ENCODE measurements at regions not wholly inside any gene's neighbourhood (a gene's known extent, or its start where the extent isn't known, plus 50 kb on each side); places are given as distances from the start of the nearest gene placed in this dataset.

GRCh38 chr3:105154692-105155091, 212.0 kb upstream of the ALCAM start:
- DNase-seq: no peak
- TF ChIP-seq POLR2A (IDR thresholded peaks at IDR 0.05; ENCODE audit: low read length) (no peak), GATA1 (IDR thresholded peaks at IDR 0.05; ENCODE audit: low read depth, low read length) (no peak)

DNA sequence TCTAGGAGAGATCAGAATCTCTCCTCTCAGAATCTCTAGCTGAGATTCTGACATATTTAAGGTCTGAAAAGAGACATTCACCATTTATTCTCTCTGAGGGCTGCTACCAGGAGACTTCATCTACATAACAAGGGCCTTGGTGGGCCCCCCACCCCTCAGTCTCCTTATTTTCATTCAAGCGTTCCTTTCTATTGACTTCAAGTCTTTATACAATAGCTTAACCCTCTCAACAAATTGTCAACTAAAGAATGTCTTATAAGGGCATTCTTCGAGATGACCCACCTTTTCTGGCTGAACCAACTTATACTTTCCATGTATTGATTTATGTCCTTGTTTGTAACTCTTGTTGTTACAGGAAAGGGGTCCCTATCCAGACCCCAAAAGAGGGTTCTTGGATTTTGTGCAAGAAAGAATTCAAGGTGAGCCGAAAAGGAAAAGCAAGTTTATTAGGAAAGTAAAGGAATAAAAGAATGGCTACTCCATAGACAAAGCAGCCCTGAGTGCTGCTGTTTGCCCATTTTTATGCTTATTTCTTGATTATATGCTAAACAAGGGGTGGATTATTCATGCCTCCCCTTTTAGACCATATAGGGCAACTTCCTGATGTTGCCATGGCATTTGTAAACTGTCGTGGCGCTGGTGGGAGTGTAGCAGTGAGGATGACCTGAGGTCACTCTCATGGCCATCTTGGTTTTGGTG, 209.5 kb upstream of the ALCAM start:
- TF ChIP-seq POLR2A (IDR thresholded peaks at IDR 0.05; ENCODE audit: low read length): no peak
- TF ChIP-seq GATA1 (IDR thresholded peaks at IDR 0.05; ENCODE audit: low read depth, low read length): no peak

DNA sequence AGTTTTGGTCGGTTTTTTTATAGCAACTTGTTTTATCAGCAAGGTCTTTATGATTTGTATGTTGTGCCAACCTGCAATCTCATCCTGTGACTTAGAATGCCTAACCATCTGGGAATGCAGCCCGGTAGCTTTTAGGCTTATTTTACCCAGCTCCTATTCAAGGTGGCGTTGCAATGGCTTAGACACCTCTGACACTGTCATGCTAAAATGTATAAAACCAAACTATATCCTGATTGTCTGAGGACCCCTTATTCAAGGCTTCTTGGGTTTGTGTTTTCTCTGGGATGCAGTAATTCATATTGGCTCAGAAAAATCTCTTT, 209.0 kb upstream of the ALCAM start:
- DNase-seq: no peak
- TF ChIP-seq POLR2A (IDR thresholded peaks at IDR 0.05; ENCODE audit: low read length) (no peak), GATA1 (IDR thresholded peaks at IDR 0.05; ENCODE audit: low read depth, low read length) (no peak)

More for the DNA sequence above, 209.5 kb upstream of the ALCAM start:
- DNase-seq: no peak

DNA sequence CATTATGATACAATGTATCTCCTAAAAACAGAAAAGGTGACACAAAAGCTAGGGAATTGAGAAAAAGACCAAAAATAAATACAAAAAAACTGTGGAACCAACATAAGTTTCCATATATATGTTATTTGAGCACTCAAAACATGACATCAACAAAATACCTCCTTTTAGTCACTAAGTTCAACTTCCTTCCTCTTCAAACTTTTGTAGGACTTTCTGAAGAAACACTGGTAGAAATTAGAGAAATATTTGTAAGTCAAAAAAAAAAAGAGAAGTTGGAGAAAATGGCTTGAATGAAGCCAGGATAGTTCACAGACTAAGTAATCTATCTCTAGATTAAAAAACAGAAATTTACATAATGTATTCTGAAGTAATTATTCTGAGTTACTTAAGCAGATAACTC, 208.4 kb upstream of the ALCAM start:
- no peak for DNase-seq
- TF ChIP-seq GATA1 (IDR thresholded peaks at IDR 0.05; ENCODE audit: low read depth, low read length) (no peak), POLR2A (IDR thresholded peaks at IDR 0.05; ENCODE audit: low read length) (no peak)

DNA sequence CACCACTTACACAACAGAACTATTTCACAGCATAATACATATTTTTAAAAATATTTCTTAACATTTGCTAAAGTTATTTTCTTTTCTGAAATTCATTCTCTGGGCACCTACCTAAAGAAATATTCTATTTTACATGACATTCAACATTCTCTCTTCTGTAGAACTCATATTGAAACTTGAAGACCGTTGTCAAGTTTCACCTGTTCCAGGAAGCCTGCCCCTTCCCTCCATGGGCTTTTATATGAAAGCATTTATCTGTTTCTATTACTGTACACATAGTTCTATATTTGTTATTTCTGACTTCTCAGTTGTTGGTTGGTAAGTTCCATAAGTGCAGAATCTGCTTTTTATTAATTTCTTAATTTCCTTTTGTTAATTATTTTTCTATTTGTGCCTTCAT, 204.3 kb upstream of the ALCAM start:
- no peak for DNase-seq
- TF ChIP-seq GATA1 (IDR thresholded peaks at IDR 0.05; ENCODE audit: low read depth, low read length) (no peak), POLR2A (IDR thresholded peaks at IDR 0.05; ENCODE audit: low read length) (no peak)

DNA sequence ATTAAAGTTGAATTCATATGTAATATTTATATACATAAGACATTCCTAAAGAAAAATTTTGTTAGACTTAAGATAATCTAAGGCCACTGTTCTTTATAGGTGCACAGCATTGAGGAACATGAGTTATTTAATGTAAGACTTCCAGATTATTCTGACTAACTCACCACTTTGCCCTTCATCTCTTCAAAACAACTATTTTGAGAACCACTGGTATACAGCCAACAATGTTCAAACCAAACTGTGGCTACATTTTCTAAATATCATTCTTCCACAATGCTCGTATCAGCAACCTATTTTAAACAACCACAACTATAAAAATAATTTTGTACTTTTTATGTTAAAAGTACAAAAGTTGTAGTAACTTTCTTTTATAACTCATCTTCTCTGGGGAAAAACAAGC, 199.8 kb upstream of the ALCAM start:
- no peak for DNase-seq
- TF ChIP-seq GATA1 (IDR thresholded peaks at IDR 0.05; ENCODE audit: low read depth, low read length): no peak
- no peak for TF ChIP-seq POLR2A (IDR thresholded peaks at IDR 0.05; ENCODE audit: low read length)

- DNase-seq: no peak
- TF ChIP-seq POLR2A (IDR thresholded peaks at IDR 0.05; ENCODE audit: low read length): no peak
- TF ChIP-seq GATA1 (IDR thresholded peaks at IDR 0.05; ENCODE audit: low read depth, low read length): no peak
Measured at GRCh38 chr3:105170423-105170822, 196.3 kb upstream of the ALCAM start.

DNA sequence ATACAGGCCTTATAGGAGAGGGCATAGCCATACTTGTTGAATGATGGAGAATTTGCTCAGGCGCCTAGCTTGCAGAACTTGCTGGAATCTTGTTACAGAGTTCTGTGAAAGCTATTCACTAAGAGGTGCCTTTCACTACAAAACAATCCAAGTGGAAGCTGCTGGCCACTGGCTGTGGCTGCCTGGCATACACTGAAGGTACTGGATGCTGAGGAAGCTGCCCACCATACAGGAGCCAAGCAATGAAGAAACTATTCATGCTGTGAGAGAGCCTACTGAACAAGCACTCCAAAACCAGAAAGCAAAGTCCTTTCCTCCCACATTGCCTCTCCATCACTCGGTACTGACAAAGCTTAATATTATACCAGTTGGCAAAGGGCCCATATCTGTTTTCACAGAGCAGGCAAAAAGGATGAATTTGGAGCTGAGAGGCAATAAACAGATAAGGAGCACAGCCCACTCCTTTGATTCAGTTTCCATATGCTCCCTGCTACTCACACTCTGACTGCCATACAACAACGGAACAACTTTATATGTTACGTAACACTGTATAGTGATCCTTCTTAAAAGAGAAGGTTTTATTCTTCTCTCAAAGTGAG, 192.6 kb upstream of the ALCAM start:
- DNase-seq: no peak
- TF ChIP-seq POLR2A (IDR thresholded peaks at IDR 0.05; ENCODE audit: low read length) (no peak), GATA1 (IDR thresholded peaks at IDR 0.05; ENCODE audit: low read depth, low read length) (no peak)

DNA sequence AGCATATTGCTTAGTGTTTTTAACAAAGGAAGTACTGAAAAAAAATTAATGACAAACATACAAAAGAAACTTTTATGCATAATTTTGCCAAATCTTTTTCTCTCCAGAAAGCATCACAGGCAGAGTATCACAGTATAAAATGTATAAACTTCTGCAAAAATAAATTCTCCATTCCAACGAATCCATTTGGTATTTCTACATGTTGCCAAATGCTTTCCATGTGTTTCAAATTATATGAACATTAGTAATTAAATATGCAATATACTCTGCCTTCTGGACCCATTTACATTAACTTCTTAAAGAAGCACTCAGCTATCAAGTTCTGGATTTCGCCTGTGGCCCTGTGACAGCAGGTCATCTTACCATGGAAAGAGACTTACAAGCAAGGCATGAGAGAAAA, 189.1 kb upstream of the ALCAM start:
- TF ChIP-seq POLR2A (IDR thresholded peaks at IDR 0.05; ENCODE audit: low read length): no peak
- TF ChIP-seq GATA1 (IDR thresholded peaks at IDR 0.05; ENCODE audit: low read depth, low read length): no peak
- no peak for DNase-seq

DNA sequence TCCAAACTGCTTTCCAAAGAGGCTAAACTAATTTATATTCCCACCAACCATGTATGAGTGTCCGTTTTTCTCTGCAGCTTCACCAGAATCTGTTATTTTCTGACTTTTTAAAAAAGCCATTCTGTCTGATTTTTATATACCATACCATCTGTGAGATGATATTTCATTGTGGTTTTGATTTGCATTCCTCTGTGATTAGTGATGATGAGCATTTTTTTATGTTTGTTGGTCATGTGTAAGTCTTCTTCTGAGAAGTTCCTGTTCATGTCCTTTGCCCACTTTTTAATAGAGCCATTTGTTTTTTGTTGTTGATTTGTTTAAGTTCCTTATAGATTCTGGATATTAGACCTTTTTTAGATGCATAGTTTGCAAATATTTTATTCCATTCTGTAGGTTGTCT, 179.4 kb upstream of the ALCAM start:
- no peak for DNase-seq
- TF ChIP-seq POLR2A (IDR thresholded peaks at IDR 0.05; ENCODE audit: low read length): no peak
- no peak for TF ChIP-seq GATA1 (IDR thresholded peaks at IDR 0.05; ENCODE audit: low read depth, low read length)

DNA sequence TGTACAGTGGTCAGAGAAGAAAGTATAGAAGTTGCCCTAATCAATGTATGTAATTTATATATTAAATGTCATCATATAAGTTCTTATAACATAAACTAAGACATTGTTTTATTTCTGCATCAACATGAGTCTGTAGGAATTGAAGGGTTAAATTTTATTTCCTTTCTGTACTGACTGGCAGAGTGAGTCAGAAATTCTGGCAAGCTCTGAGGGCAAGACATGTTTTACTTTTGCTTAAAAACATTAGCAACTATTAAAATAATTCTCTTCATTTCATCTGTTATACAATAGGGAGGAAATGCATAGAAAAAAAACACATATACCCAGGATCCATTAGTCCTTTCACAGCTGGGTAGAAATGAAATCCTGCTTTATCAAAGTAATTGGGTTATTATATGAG, 171.4 kb upstream of the ALCAM start:
- TF ChIP-seq GATA1 (IDR thresholded peaks at IDR 0.05; ENCODE audit: low read depth, low read length) (no peak), POLR2A (IDR thresholded peaks at IDR 0.05; ENCODE audit: low read length) (no peak)
- no peak for DNase-seq

- no peak for DNase-seq
- TF ChIP-seq GATA1 (IDR thresholded peaks at IDR 0.05; ENCODE audit: low read depth, low read length): no peak
- TF ChIP-seq POLR2A (IDR thresholded peaks at IDR 0.05; ENCODE audit: low read length): no peak
Measured at GRCh38 chr3:105197863-105198262, 168.8 kb upstream of the ALCAM start.

GRCh38 chr3:105199217-105199616, 167.5 kb upstream of the ALCAM start:
- TF ChIP-seq POLR2A (IDR thresholded peaks at IDR 0.05; ENCODE audit: low read length): no peak
- TF ChIP-seq GATA1 (IDR thresholded peaks at IDR 0.05; ENCODE audit: low read depth, low read length): no peak
- no peak for DNase-seq

DNA sequence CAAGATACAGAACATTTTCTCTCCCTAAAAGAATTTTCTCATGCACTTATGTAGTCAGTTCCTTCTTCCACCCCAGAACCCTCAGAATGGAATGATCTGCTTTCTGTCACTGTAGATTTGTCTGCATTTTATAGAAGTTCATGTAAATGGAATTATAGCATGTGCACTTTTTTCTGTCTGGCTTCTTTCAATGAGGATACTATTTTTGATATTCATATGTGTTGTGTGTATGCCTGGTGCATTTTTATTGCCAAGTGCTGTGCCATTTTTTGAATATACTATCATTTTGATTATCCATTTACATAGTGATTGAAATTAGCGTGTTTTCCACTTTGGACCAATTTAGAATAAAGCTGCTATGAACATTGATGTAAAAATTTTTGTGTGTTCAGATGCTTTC, 156.6 kb upstream of the ALCAM start:
- no peak for DNase-seq
- TF ChIP-seq POLR2A (IDR thresholded peaks at IDR 0.05; ENCODE audit: low read length) (no peak), GATA1 (IDR thresholded peaks at IDR 0.05; ENCODE audit: low read depth, low read length) (no peak)

GRCh38 chr3:105214590-105214989, 152.1 kb upstream of the ALCAM start:
- DNase-seq: no peak
- no peak for TF ChIP-seq POLR2A (IDR thresholded peaks at IDR 0.05; ENCODE audit: low read length)
- no peak for TF ChIP-seq GATA1 (IDR thresholded peaks at IDR 0.05; ENCODE audit: low read depth, low read length)
